ENCODE measurements at regions not wholly inside any gene's neighbourhood (a gene's known extent, or its start where the extent isn't known, plus 50 kb on each side); places are given as distances from the start of the nearest gene placed in this dataset.

- Histone ChIP-seq H3K9me2 (ENCODE audit: low read depth, low read length) (no peaks in the 10 kb centered on the region), H2AFZ (ENCODE audit: low read length) (no peak overlapping the region), H3K4me3 (ENCODE audit: low read depth, low read length, poor library complexity, severe bottlenecking) (no peak overlapping the region), H3K4me1 (ENCODE audit: insufficient read depth, low read length, severe bottlenecking) (no peaks in the 10 kb centered on the region), H3K9me3 (ENCODE audit: low read length) (no peaks in the 10 kb centered on the region), H4K20me1 (ENCODE audit: insufficient read depth, low read length) (no peaks in the 10 kb centered on the region), H3K79me2 (ENCODE audit: insufficient read depth, low read length) (no peaks in the 10 kb centered on the region), H3K36me3 (ENCODE audit: insufficient read depth, low read length) (no peaks in the 10 kb centered on the region), H3K9ac (ENCODE audit: low read length) (no peak overlapping the region), H3K27ac (ENCODE audit: low read depth, low read length, poor library complexity, severe bottlenecking) (no peak overlapping the region), H3K4me2 (ENCODE audit: low read length) (no peak overlapping the region), H3K27me3 (ENCODE audit: insufficient read depth, low read length) (no peaks in the 10 kb centered on the region), H3F3A (ENCODE audit: insufficient read depth, low read length) (no peaks in the 10 kb centered on the region)
- TF ChIP-seq EZH2 (IDR thresholded peaks at IDR 0.05; ENCODE audit: borderline replicate concordance, low read length): no peak
- no peak for TF ChIP-seq CTCF (IDR thresholded peaks at IDR 0.05; ENCODE audit: low read length)
Observed at GRCh38 chr5:135740475-135740874, 94.0 kb upstream of the SLC25A48 start.

GRCh38 chr5:135739383-135739981 is 95.0 kb upstream of the SLC25A48 start:
- TF ChIP-seq EZH2 (IDR thresholded peaks at IDR 0.05; ENCODE audit: borderline replicate concordance, low read length): no peak
- TF ChIP-seq CTCF (IDR thresholded peaks at IDR 0.05; ENCODE audit: low read length): no peak
- no peaks in the 10 kb centered on the region for H3K79me2 ChIP-seq (ENCODE audit: insufficient read depth, low read length)
- H4K20me1 ChIP-seq (ENCODE audit: insufficient read depth, low read length): no peaks in the 10 kb centered on the region
- no peaks in the 10 kb centered on the region for H3K36me3 ChIP-seq (ENCODE audit: insufficient read depth, low read length)
- H3K27ac ChIP-seq (ENCODE audit: low read depth, low read length, poor library complexity, severe bottlenecking): no peak overlapping the region
- no peaks in the 10 kb centered on the region for H3K9me3 ChIP-seq (ENCODE audit: low read length)
- no peaks in the 10 kb centered on the region for H3K4me1 ChIP-seq (ENCODE audit: insufficient read depth, low read length, severe bottlenecking)
- no peak overlapping the region for H3K4me2 ChIP-seq (ENCODE audit: low read length)
- H3K27me3 ChIP-seq (ENCODE audit: insufficient read depth, low read length): no peaks in the 10 kb centered on the region
- H3F3A ChIP-seq (ENCODE audit: insufficient read depth, low read length): no peaks in the 10 kb centered on the region
- no peak overlapping the region for H3K9ac ChIP-seq (ENCODE audit: low read length)
- H3K4me3 ChIP-seq (ENCODE audit: low read depth, low read length, poor library complexity, severe bottlenecking): no peak overlapping the region
- H2AFZ ChIP-seq (ENCODE audit: low read length): no peak overlapping the region
- no peaks in the 10 kb centered on the region for H3K9me2 ChIP-seq (ENCODE audit: low read depth, low read length)

GRCh38 chr5:135738564-135738875 is 95.9 kb upstream of the SLC25A48 start:
- Histone ChIP-seq H3K27ac (ENCODE audit: low read depth, low read length, poor library complexity, severe bottlenecking) (no peak overlapping the region), H3K79me2 (ENCODE audit: insufficient read depth, low read length) (no peaks in the 10 kb centered on the region), H3K4me1 (ENCODE audit: insufficient read depth, low read length, severe bottlenecking) (no peaks in the 10 kb centered on the region), H3K27me3 (ENCODE audit: insufficient read depth, low read length) (no peaks in the 10 kb centered on the region), H2AFZ (ENCODE audit: low read length) (no peak overlapping the region), H3K9ac (ENCODE audit: low read length) (no peak overlapping the region), H3K4me2 (ENCODE audit: low read length) (no peak overlapping the region), H3K9me3 (ENCODE audit: low read length) (no peaks in the 10 kb centered on the region), H3K4me3 (ENCODE audit: low read depth, low read length, poor library complexity, severe bottlenecking) (no peak overlapping the region), H3K36me3 (ENCODE audit: insufficient read depth, low read length) (no peaks in the 10 kb centered on the region), H4K20me1 (ENCODE audit: insufficient read depth, low read length) (no peaks in the 10 kb centered on the region), H3K9me2 (ENCODE audit: low read depth, low read length) (no peaks in the 10 kb centered on the region), H3F3A (ENCODE audit: insufficient read depth, low read length) (no peaks in the 10 kb centered on the region)
- no peak for TF ChIP-seq CTCF (IDR thresholded peaks at IDR 0.05; ENCODE audit: low read length)
- no peak for TF ChIP-seq EZH2 (IDR thresholded peaks at IDR 0.05; ENCODE audit: borderline replicate concordance, low read length)
